Tibial artery (tissue), 4 donors: ENCODE measurements at regions not wholly inside any gene's neighbourhood (a gene's known extent, or its start where the extent isn't known, plus 50 kb on each side); places are given as distances from the start of the nearest gene placed in this dataset.

ENCODE experiments used
- DNase-seq, 2 donors: peaks; one replicate each; pipeline ENCODE4 v3.0.0-alpha.2; 2019
- H3K27ac ChIP-seq, 2 donors: fragments of 200-600 bp; sonication (generic) in 1 of 2; 1 replicate in 1 of 2; 2 replicates in 1 of 2; pipeline ENCODE4 v1.5.1; 2018 to 2019; ENCODE audit warnings: mild to moderate bottlenecking in 1 of 2
- H3K27me3 ChIP-seq, 2 donors: fragments of 200-600 bp; sonication (generic) in 1 of 2; one replicate each; pipeline versions ENCODE4 v1.5.1 to v1.6.0; 2016 to 2019
- H3K36me3 ChIP-seq, 3 donors: fragments of 200-600 bp; sonication (generic) in 2 of 3; one replicate each; pipeline ENCODE4 v1.5.1; 2016 to 2019; ENCODE audit warnings: mild to moderate bottlenecking in 2 of 3
- H3K4me1 ChIP-seq, 4 donors: fragments of 200-600 bp; sonication (generic) in 2 of 4; 1 replicate in 3 of 4; 2 replicates in 1 of 4; pipeline ENCODE4 v1.5.1; 2016 to 2019
- H3K4me3 ChIP-seq, 2 donors: fragments of 200-600 bp; sonication (generic) in 1 of 2; 1 replicate in 1 of 2; 2 replicates in 1 of 2; pipeline ENCODE4 v1.5.1; 2018 to 2019; ENCODE audit warnings: mild to moderate bottlenecking in 2 of 2
- H3K9me3 ChIP-seq, 3 donors: fragments of 200-600 bp; sonication (generic) in 1 of 3; one replicate each; pipeline ENCODE4 v1.5.1; 2016 to 2019
- CTCF ChIP-seq, 2 experiments: fragments of 200-600 bp in 1 of 2; fragments of 450-650 bp in 1 of 2; IDR thresholded peaks; one replicate each; pipeline ENCODE4 v1.5.1; 2017 to 2019; ENCODE audit warnings: antibody characterized with exemption in 2 of 2, mild to moderate bottlenecking in 1 of 2, moderate library complexity in 1 of 2
- intact Hi-C: fragments of 100-400 bp; cut with DNase I; formaldehyde crosslinking; loops from one replicate; pipeline ENCODE4 v1.15.0; 2023; ENCODE audit warnings: low total_unique reads

- no peak for TF ChIP-seq CTCF (IDR thresholded peaks at IDR 0.05)
- intact Hi-C loops: no loop called here
These were observed 68.1 kb upstream of the KLF12 start for GRCh38 chr13:74202129-74202813.

DNA sequence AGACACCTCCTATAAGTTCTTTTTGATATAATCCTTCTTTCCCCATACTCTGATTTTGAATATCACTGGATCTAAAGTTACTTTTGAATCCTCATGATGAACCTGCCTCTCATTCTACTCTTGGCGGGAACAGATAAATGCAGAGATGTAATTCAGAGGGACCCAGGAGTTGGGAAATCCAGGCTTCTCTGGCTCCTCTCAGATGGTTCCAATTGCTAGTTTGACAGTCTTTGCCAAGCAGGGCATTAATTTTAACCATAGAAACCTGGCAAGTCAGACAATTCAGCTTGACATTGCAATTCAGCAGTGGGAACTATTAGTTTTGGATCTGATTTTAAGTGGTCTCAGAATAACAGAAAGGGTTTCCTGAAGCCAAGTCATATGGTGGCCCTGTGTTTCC lies 67.3 kb upstream of the KLF12 start:
- no peaks in the 10 kb centered on the region for H3K9me3 ChIP-seq
- intact Hi-C loops: no loop called here
- TF ChIP-seq CTCF (IDR thresholded peaks at IDR 0.05): no peak
- H3K27me3 ChIP-seq: no peaks in the 10 kb centered on the region
- no peaks in the 10 kb centered on the region for H3K36me3 ChIP-seq
- H3K4me3 ChIP-seq: no peak overlapping the region
- DNase-seq: no peak
- peaks cover 0 to 33% (median 19%) of the 10 kb centered on the region in 4 donors for H3K4me1 ChIP-seq
- no peak overlapping the region for H3K27ac ChIP-seq

More at GRCh38 chr13:74202129-74202813, 68.1 kb upstream of the KLF12 start:
- H3K27ac ChIP-seq: no peak overlapping the region
- no peak overlapping the region for H3K4me3 ChIP-seq
- H3K36me3 ChIP-seq: no peaks in the 10 kb centered on the region
- H3K4me1 ChIP-seq: peaks cover 0 to 34% (median 20%) of the 10 kb centered on the region in 4 donors
- DNase-seq: no peak
- no peaks in the 10 kb centered on the region for H3K9me3 ChIP-seq
- H3K27me3 ChIP-seq: no peaks in the 10 kb centered on the region

- H3K36me3 ChIP-seq: no peaks in the 10 kb centered on the region
- intact Hi-C loops: no loop called here
- H3K27me3 ChIP-seq: no peaks in the 10 kb centered on the region
- no peaks in the 10 kb centered on the region for H3K9me3 ChIP-seq
- DNase-seq: no peak
- H3K4me1 ChIP-seq: peaks cover 0 to 19% (median 10%) of the 10 kb centered on the region in 4 donors
- TF ChIP-seq CTCF (IDR thresholded peaks at IDR 0.05): no peak
- no peak overlapping the region for H3K4me3 ChIP-seq
- H3K27ac ChIP-seq: no peak overlapping the region
These were observed 65.9 kb upstream of the KLF12 start for GRCh38 chr13:74200081-74200480.

DNA sequence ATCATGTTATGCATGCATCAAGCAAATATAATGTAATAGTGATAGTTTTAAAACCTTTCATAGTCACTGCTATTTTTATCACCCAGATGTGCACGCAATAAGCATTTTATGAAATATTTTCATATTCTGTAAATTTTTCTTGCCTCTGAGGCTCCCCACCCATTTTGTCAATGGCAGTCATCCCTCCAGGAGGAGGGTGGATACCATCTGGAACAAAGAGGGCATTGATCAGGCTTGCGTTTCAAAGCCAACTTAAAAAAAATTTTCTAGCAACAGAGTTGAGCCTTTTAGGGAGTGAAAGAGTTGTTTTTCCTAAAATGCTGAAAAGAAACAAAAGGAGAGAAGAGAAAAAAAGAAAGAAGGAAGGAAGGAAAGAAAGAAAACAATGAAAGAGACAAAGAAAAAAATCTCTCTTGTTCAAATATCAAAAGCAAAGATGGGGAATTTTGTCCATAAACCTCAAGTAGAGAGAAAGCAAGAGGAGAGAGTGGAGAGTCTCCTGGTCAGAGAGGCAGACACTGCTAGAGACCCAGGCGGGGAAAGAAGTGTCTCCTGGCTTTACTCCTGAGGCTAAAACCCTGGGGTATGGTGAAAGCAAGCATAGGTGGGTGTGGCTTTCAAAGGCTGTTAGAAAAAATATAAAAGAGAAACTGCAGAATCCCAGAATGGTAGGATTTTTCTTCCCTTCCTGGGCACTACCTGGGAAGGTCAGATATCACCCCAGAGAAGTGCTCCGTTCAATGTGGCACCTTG lies 63.6 kb upstream of the KLF12 start:
- Histone ChIP-seq H3K4me3 (no peak overlapping the region), H3K27ac (no peak overlapping the region), H3K4me1 (peaks cover 0 to 14% (median 10%) of the 10 kb centered on the region in 4 donors), H3K36me3 (no peaks in the 10 kb centered on the region), H3K9me3 (no peaks in the 10 kb centered on the region), H3K27me3 (no peaks in the 10 kb centered on the region)
- TF ChIP-seq CTCF (IDR thresholded peaks at IDR 0.05): no peak
- intact Hi-C loops: no loop called here
- DNase-seq: no peak

DNA sequence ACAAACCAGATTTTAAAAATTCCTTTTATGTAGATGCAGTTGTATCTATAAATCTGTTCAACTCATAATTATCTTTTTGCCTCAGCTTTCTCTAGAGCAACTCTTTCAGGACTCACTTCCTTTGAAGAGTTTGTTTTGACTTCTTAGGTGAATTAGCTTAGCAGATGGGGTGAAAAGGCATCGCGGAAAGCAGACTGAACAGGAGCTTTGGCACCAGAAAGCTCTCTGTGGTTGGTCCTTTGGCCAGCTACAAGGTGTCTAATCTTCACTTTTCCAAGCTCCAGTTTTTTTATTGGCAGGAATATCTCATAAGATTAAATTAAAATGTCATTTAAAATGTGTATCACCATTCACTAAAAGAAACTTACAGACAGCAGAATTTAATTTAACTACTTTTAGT lies 60.6 kb upstream of the KLF12 start:
- Histone ChIP-seq H3K4me1 (no peaks in the 10 kb centered on the region), H3K27me3 (no peaks in the 10 kb centered on the region), H3K4me3 (no peak overlapping the region), H3K36me3 (no peaks in the 10 kb centered on the region), H3K9me3 (no peaks in the 10 kb centered on the region), H3K27ac (no peak overlapping the region)
- no peak for TF ChIP-seq CTCF (IDR thresholded peaks at IDR 0.05)
- intact Hi-C loops: no loop called here
- DNase-seq: no peak
